OCI-LY1 (cell line): ENCODE measurements at regions not wholly inside any gene's neighbourhood (a gene's known extent, or its start where the extent isn't known, plus 50 kb on each side); places are given as distances from the start of the nearest gene placed in this dataset.

Experiments used
- H2AFZ ChIP-seq: fragments of 200-600 bp; sonication (generic), shearing (Covaris generic); 2 replicates; pipeline ENCODE4 v1.6.0; 2014; ENCODE audit warnings: antibody characterized with exemption, mild to moderate bottlenecking, low read length
- H3F3A ChIP-seq: fragments of 200-600 bp; sonication (generic), shearing (Covaris generic); 2 replicates; pipeline ENCODE4 v1.6.0; 2014; ENCODE audit warnings: mild to moderate bottlenecking, antibody characterized with exemption, low read length, moderate library complexity; ENCODE audit not compliant: insufficient read depth
- H3K27ac ChIP-seq: fragments of 200-600 bp; sonication (generic); 2 replicates; pipeline ENCODE4 v1.5.1; 2014; ENCODE audit warnings: low read length, mixed run types, mild to moderate bottlenecking, low read depth; ENCODE audit not compliant: poor library complexity, severe bottlenecking
- H3K27me3 ChIP-seq: fragments of 200-600 bp; sonication (generic); 2 replicates; pipeline ENCODE4 v1.6.0; 2014; ENCODE audit warnings: antibody characterized with exemption, mild to moderate bottlenecking, low read length, moderate library complexity; ENCODE audit not compliant: insufficient read depth
- H3K36me3 ChIP-seq: fragments of 200-600 bp; sonication (generic); 2 replicates; pipeline ENCODE4 v1.6.1; 2014; ENCODE audit warnings: mild to moderate bottlenecking, antibody characterized with exemption, low read length, moderate library complexity, mixed read lengths; ENCODE audit not compliant: insufficient read depth
- H3K4me1 ChIP-seq: fragments of 200-600 bp; sonication (generic); 2 replicates; pipeline ENCODE4 v1.5.1; 2014; ENCODE audit warnings: mild to moderate bottlenecking, low read length, moderate library complexity; ENCODE audit not compliant: insufficient read depth, severe bottlenecking
- H3K4me2 ChIP-seq: fragments of 200-600 bp; sonication (generic), shearing (Covaris generic); 2 replicates; pipeline ENCODE4 v1.6.1; 2014; ENCODE audit warnings: low read length
- H3K4me3 ChIP-seq: fragments of 200-600 bp; sonication (generic); 2 replicates; pipeline ENCODE4 v1.5.1; 2014; ENCODE audit warnings: low read length, low read depth, mild to moderate bottlenecking, mixed read lengths; ENCODE audit not compliant: poor library complexity, severe bottlenecking
- H3K79me2 ChIP-seq: fragments of 200-600 bp; shearing (Covaris generic); 2 replicates; pipeline ENCODE4 v1.6.1; 2016; ENCODE audit warnings: mixed run types, low read length, mixed read lengths; ENCODE audit not compliant: insufficient read depth
- H3K9ac ChIP-seq: fragments of 200-600 bp; sonication (generic), shearing (Covaris generic); 2 replicates; pipeline ENCODE4 v1.6.1; 2014; ENCODE audit warnings: mild to moderate bottlenecking, low read length, mixed read lengths
- H3K9me2 ChIP-seq: fragments of 200-600 bp; sonication (generic), shearing (Covaris generic); 2 replicates; pipeline ENCODE4 v1.6.1; 2014; ENCODE audit warnings: low read depth, mild to moderate bottlenecking, low read length, mixed read lengths
- H3K9me3 ChIP-seq: fragments of 200-600 bp; shearing (Covaris generic); 2 replicates; pipeline ENCODE4 v1.6.1; 2014; ENCODE audit warnings: low read length, mixed read lengths
- H4K20me1 ChIP-seq: fragments of 200-600 bp; sonication (generic), shearing (Covaris generic); 2 replicates; pipeline ENCODE4 v1.6.0; 2016; ENCODE audit warnings: mild to moderate bottlenecking, low read length; ENCODE audit not compliant: insufficient read depth
- EZH2 ChIP-seq: fragments of 200-600 bp; sonication (generic), shearing (Covaris generic); IDR thresholded peaks from 2 replicates; pipeline ENCODE4 v1.8.0; 2017; ENCODE audit warnings: borderline replicate concordance, mixed run types, mild to moderate bottlenecking, antibody characterized with exemption, low read length, moderate library complexity, mixed read lengths
- TF ChIP-seq, protein P1 (sequence below): fragments of 200-600 bp; sonication (generic), shearing (Covaris generic); IDR thresholded peaks from 2 replicates; pipeline ENCODE4 v1.5.1; 2017; ENCODE audit warnings: mild to moderate bottlenecking, antibody characterized with exemption, low read length, moderate library complexity, mixed read lengths

DNA sequence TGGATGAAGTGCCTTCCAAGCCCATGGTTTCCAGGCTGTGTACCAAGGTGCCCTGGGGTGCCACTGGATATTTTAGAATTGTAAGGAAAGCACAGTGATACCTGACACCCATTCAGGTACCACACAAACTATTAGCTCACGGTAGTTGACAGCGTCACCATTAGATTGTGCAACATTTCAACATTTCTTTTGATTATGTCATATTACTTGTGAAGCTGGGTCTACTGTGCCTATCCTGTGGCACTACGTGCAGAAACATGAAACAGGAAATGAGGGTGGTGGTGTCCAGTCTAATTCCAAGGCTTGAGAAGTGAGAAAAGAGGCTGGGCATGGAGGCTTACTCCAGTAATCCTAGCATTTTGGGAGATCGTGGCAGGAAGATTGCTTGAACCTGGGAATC, 75.5 kb upstream of the CPM start:
- Histone ChIP-seq H3K9me3 (no peaks in the 10 kb centered on the region), H4K20me1 (no peaks in the 10 kb centered on the region), H3K9me2 (no peaks in the 10 kb centered on the region), H3F3A (no peaks in the 10 kb centered on the region; the same call in 1 of the 2 replicates), H3K4me1 (no peaks in the 10 kb centered on the region), H3K27ac (no peak overlapping the region), H3K4me2 (no peak overlapping the region), H3K4me3 (no peak overlapping the region), H3K9ac (no peak overlapping the region), H3K27me3 (no peaks in the 10 kb centered on the region), H3K79me2 (no peaks in the 10 kb centered on the region), H3K36me3 (no peaks in the 10 kb centered on the region), H2AFZ (no peak overlapping the region)
- TF ChIP-seq, protein P1, sequence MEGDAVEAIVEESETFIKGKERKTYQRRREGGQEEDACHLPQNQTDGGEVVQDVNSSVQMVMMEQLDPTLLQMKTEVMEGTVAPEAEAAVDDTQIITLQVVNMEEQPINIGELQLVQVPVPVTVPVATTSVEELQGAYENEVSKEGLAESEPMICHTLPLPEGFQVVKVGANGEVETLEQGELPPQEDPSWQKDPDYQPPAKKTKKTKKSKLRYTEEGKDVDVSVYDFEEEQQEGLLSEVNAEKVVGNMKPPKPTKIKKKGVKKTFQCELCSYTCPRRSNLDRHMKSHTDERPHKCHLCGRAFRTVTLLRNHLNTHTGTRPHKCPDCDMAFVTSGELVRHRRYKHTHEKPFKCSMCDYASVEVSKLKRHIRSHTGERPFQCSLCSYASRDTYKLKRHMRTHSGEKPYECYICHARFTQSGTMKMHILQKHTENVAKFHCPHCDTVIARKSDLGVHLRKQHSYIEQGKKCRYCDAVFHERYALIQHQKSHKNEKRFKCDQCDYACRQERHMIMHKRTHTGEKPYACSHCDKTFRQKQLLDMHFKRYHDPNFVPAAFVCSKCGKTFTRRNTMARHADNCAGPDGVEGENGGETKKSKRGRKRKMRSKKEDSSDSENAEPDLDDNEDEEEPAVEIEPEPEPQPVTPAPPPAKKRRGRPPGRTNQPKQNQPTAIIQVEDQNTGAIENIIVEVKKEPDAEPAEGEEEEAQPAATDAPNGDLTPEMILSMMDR = no peak
- no peak for TF ChIP-seq EZH2

DNA sequence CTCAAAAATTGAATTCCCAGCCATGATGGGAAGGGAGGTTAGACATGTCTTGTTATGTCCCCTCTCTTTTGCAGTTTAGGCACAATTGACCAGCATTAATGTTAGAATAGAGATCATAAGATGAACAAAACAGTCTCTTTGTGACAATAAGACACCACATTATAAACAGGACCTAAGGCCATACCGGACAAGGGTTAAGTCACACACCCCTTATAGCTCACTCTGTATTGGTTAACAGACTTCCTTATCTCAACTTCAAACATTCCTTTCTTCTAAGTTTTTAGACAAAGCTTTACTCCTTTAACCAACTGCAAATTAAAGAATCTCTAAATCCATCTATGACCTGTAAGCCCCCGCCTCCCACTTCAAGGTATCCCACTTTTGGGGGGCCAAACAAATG, 81.1 kb upstream of the CPM start:
- Histone ChIP-seq H3K9me2 (no peaks in the 10 kb centered on the region), H3K27me3 (no peaks in the 10 kb centered on the region), H3K79me2 (no peaks in the 10 kb centered on the region), H3K27ac (no peak overlapping the region), H4K20me1 (no peaks in the 10 kb centered on the region), H3K36me3 (no peaks in the 10 kb centered on the region), H3K4me3 (no peak overlapping the region), H3K4me2 (no peak overlapping the region), H3F3A (no peaks in the 10 kb centered on the region), H2AFZ (no peak overlapping the region), H3K4me1 (no peaks in the 10 kb centered on the region), H3K9ac (no peak overlapping the region), H3K9me3 (no peaks in the 10 kb centered on the region)
- TF ChIP-seq EZH2 = no peak
- TF ChIP-seq, protein P1 = no peak

DNA sequence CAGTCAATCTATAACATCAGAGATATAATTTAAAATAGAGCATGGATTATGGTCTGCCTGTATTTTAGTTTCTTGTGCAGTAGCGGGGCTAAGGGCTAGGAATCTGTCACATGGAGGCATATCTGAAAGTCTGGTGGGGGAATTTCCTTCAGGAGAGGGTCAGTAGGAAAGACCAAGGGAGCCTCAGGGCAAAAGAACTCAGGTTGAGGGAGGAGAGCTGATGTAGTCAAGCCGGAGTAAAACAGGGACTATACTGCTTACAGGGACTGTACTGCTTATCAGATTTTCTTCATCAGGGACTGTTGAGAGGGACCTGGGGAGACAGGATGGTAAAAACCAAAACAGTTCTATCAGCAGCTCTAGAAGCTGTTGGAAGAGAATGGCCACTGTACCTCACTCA, 82.0 kb upstream of the CPM start:
- no peaks in the 10 kb centered on the region for H3K27me3 ChIP-seq
- no peaks in the 10 kb centered on the region for H3K9me2 ChIP-seq
- no peak overlapping the region for H3K9ac ChIP-seq
- H2AFZ ChIP-seq = no peak overlapping the region
- no peaks in the 10 kb centered on the region for H3K79me2 ChIP-seq
- H4K20me1 ChIP-seq = no peaks in the 10 kb centered on the region
- no peak overlapping the region for H3K4me3 ChIP-seq
- H3K27ac ChIP-seq = no peak overlapping the region
- H3K9me3 ChIP-seq = no peaks in the 10 kb centered on the region
- H3F3A ChIP-seq = no peaks in the 10 kb centered on the region
- H3K36me3 ChIP-seq = no peaks in the 10 kb centered on the region
- H3K4me1 ChIP-seq = no peaks in the 10 kb centered on the region
- TF ChIP-seq, protein P1 = no peak
- no peak for TF ChIP-seq EZH2
- no peak overlapping the region for H3K4me2 ChIP-seq
